ENCODE measurements at regions not wholly inside any gene's neighbourhood (a gene's known extent, or its start where the extent isn't known, plus 50 kb on each side); places are given as distances from the start of the nearest gene placed in this dataset.
"Not testable (repeated sequence)": the region's sequence is repeated elsewhere in the genome, so short reads cannot be mapped to it uniquely, and the experiment has no call there.

GRCh38 chr7:15813448-15813847 lies 127.0 kb upstream of the MEOX2 start:
- H3K36me3 ChIP-seq (ENCODE audit: control insufficient read depth in 2 of 3, insufficient read depth in 3 of 3, low read length in 3 of 3) = no peaks in the 10 kb centered on the region
- no peak for TF ChIP-seq CTCF (IDR thresholded peaks at IDR 0.05; ENCODE audit: borderline replicate concordance, extremely low read depth, insufficient read depth)
- no peaks in the 10 kb centered on the region for H3K9me3 ChIP-seq (ENCODE audit: control insufficient read depth in 2 of 3, insufficient read depth in 1 of 3, low read length in 3 of 3)
- no peaks in the 10 kb centered on the region for H3K4me1 ChIP-seq (ENCODE audit: control insufficient read depth in 2 of 3, insufficient read depth in 2 of 3, low read depth in 1 of 3, low read length in 3 of 3)
- FAIRE-seq (peak; percentile 97), DNase-seq (no peak)
- intact Hi-C loops (cut with DNase I) = no loop called here
- no peak overlapping the region for H3K4me3 ChIP-seq (ENCODE audit: low read length in 3 of 3)
- no peak overlapping the region for H3K9ac ChIP-seq (ENCODE audit: low read length in 3 of 3)
- no peaks in the 10 kb centered on the region for H3K27me3 ChIP-seq (ENCODE audit: control insufficient read depth, insufficient read depth, low read length)
- no peak overlapping the region for H3K27ac ChIP-seq (ENCODE audit: low read depth in 2 of 2, low read length in 2 of 2)

- H3K9me3 ChIP-seq (ENCODE audit: control insufficient read depth in 2 of 3, insufficient read depth in 1 of 3, low read length in 3 of 3); H3K36me3 ChIP-seq (ENCODE audit: control insufficient read depth in 2 of 3, insufficient read depth in 3 of 3, low read length in 3 of 3); H3K4me1 ChIP-seq (ENCODE audit: control insufficient read depth in 2 of 3, insufficient read depth in 2 of 3, low read depth in 1 of 3, low read length in 3 of 3); H3K4me3 ChIP-seq (ENCODE audit: low read length in 3 of 3); H3K9ac ChIP-seq (ENCODE audit: low read length in 3 of 3); FAIRE-seq; intact Hi-C loops (cut with DNase I); DNase-seq; H3K27ac ChIP-seq (ENCODE audit: low read depth in 2 of 2, low read length in 2 of 2); H3K27me3 ChIP-seq (ENCODE audit: control insufficient read depth, insufficient read depth, low read length): not testable (repeated sequence)
Observed at GRCh38 chr7:15810383-15810782, 123.9 kb upstream of the MEOX2 start.

GRCh38 chr7:15809936-15810335 lies 123.5 kb upstream of the MEOX2 start:
- FAIRE-seq; H3K36me3 ChIP-seq (ENCODE audit: control insufficient read depth in 2 of 3, insufficient read depth in 3 of 3, low read length in 3 of 3); H3K27ac ChIP-seq (ENCODE audit: low read depth in 2 of 2, low read length in 2 of 2); H3K9ac ChIP-seq (ENCODE audit: low read length in 3 of 3); H3K4me1 ChIP-seq (ENCODE audit: control insufficient read depth in 2 of 3, insufficient read depth in 2 of 3, low read depth in 1 of 3, low read length in 3 of 3); H3K4me3 ChIP-seq (ENCODE audit: low read length in 3 of 3); intact Hi-C loops (cut with DNase I); H3K27me3 ChIP-seq (ENCODE audit: control insufficient read depth, insufficient read depth, low read length); H3K9me3 ChIP-seq (ENCODE audit: control insufficient read depth in 2 of 3, insufficient read depth in 1 of 3, low read length in 3 of 3): not testable (repeated sequence)
- DNase-seq = peak in 1 of 5 donors; percentile 35

- H3K9ac ChIP-seq (ENCODE audit: low read length in 3 of 3) = no peak overlapping the region
- H3K4me3 ChIP-seq (ENCODE audit: low read length in 3 of 3) = no peak overlapping the region
- H3K9me3 ChIP-seq (ENCODE audit: control insufficient read depth in 2 of 3, insufficient read depth in 1 of 3, low read length in 3 of 3) = no peaks in the 10 kb centered on the region
- DNase-seq (peak in 1 of 5 donors; percentile 40), FAIRE-seq (no peak)
- H3K27me3 ChIP-seq (ENCODE audit: control insufficient read depth, insufficient read depth, low read length) = no peaks in the 10 kb centered on the region
- TF ChIP-seq CTCF (IDR thresholded peaks at IDR 0.05; ENCODE audit: borderline replicate concordance, extremely low read depth, insufficient read depth) = no peak
- H3K27ac ChIP-seq (ENCODE audit: low read depth in 2 of 2, low read length in 2 of 2) = no peak overlapping the region
- intact Hi-C loops (cut with DNase I) = no loop called here
- H3K4me1 ChIP-seq (ENCODE audit: control insufficient read depth in 2 of 3, insufficient read depth in 2 of 3, low read depth in 1 of 3, low read length in 3 of 3) = no peaks in the 10 kb centered on the region
- H3K36me3 ChIP-seq (ENCODE audit: control insufficient read depth in 2 of 3, insufficient read depth in 3 of 3, low read length in 3 of 3) = no peaks in the 10 kb centered on the region
Observed at GRCh38 chr7:15805891-15806290, 119.4 kb upstream of the MEOX2 start.

- FAIRE-seq (no peak), DNase-seq (peak in 1 of 5 donors; percentile 67)
- no peak for TF ChIP-seq CTCF (IDR thresholded peaks at IDR 0.05; ENCODE audit: borderline replicate concordance, extremely low read depth, insufficient read depth)
- no peak overlapping the region for H3K4me3 ChIP-seq (ENCODE audit: low read length in 3 of 3)
- intact Hi-C loops (cut with DNase I) = no loop called here
- H3K9me3 ChIP-seq (ENCODE audit: control insufficient read depth in 2 of 3, insufficient read depth in 1 of 3, low read length in 3 of 3) = no peaks in the 10 kb centered on the region
- H3K27me3 ChIP-seq (ENCODE audit: control insufficient read depth, insufficient read depth, low read length) = no peaks in the 10 kb centered on the region
- H3K36me3 ChIP-seq (ENCODE audit: control insufficient read depth in 2 of 3, insufficient read depth in 3 of 3, low read length in 3 of 3) = no peaks in the 10 kb centered on the region
- H3K27ac ChIP-seq (ENCODE audit: low read depth in 2 of 2, low read length in 2 of 2) = no peak overlapping the region
- H3K9ac ChIP-seq (ENCODE audit: low read length in 3 of 3) = no peak overlapping the region
- H3K4me1 ChIP-seq (ENCODE audit: control insufficient read depth in 2 of 3, insufficient read depth in 2 of 3, low read depth in 1 of 3, low read length in 3 of 3) = no peaks in the 10 kb centered on the region
Observed at GRCh38 chr7:15802425-15802824, 115.9 kb upstream of the MEOX2 start.

Measured in kidney (tissue), 13 donors.